RWPE2 (cell line): ENCODE measurements at regions not wholly inside any gene's neighbourhood (a gene's known extent, or its start where the extent isn't known, plus 50 kb on each side); places are given as distances from the start of the nearest gene placed in this dataset.

Experiments
- ATAC-seq: fragments of 200-7000 bp; cut with Tn5 transposase; 3 replicates; pipeline ENCODE4 v1.9.1; 2021; ENCODE audit warnings: low read depth
- DNase-seq: peaks from one replicate; pipeline ENCODE4 v3.0.0-alpha.2; 2020; ENCODE audit warnings: low spot score
- H3K27ac ChIP-seq: fragments of 450-650 bp; 2 replicates; pipeline ENCODE4 v1.5.1; 2017; ENCODE audit warnings: mild to moderate bottlenecking; ENCODE audit not compliant: poor library complexity, severe bottlenecking
- H3K27me3 ChIP-seq: fragments of 250-450 bp; sonication (Bioruptor Pico); 2 replicates; pipeline ENCODE4 v1.5.1; 2021; ENCODE audit warnings: mild to moderate bottlenecking, moderate library complexity; ENCODE audit not compliant: insufficient read depth, poor library complexity, severe bottlenecking
- H3K36me3 ChIP-seq: fragments of 250-450 bp; sonication (Bioruptor Pico); 2 replicates; pipeline ENCODE4 v1.5.1; 2020; ENCODE audit warnings: low read depth, mild to moderate bottlenecking, moderate library complexity
- H3K4me1 ChIP-seq: fragments of 250-450 bp; sonication (Bioruptor Pico); 2 replicates; pipeline ENCODE4 v1.5.1; 2021; ENCODE audit warnings: mild to moderate bottlenecking, moderate library complexity; ENCODE audit not compliant: insufficient read depth, poor library complexity, severe bottlenecking
- H3K4me3 ChIP-seq: fragments of 250-450 bp; sonication (Bioruptor Pico); 2 replicates; pipeline ENCODE4 v1.5.1; 2021; ENCODE audit warnings: mild to moderate bottlenecking, moderate library complexity; ENCODE audit not compliant: severe bottlenecking
- H3K9me3 ChIP-seq: fragments of 250-450 bp; sonication (Bioruptor Pico); 2 replicates; pipeline ENCODE4 v1.5.1; 2021; ENCODE audit warnings: mild to moderate bottlenecking, moderate library complexity; ENCODE audit not compliant: severe bottlenecking
- TF ChIP-seq, protein P1 (sequence below): fragments of 450-650 bp; IDR thresholded peaks from one replicate; pipeline ENCODE4 v1.5.1; 2017; ENCODE audit warnings: mild to moderate bottlenecking, moderate library complexity; ENCODE audit not compliant: poor library complexity, severe bottlenecking

DNA sequence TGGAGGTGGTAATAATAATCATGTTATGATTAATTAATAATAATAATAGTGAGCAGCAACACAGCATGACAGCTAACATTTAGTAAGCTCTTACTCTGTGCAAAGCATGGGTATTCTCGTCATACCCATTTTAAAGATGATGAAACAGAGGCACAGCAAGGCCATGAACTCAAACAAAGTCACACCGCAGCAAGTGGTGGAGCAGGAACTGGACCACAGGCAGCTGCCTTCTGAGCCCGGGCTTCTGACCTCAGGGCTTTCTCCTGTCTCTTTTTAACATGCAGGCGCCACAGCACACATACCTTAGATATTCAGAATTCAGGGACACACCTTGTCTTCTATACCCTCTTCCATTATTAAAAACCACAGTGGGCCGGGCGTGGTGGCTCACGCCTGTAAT lies 50.7 kb upstream of the SPATA12 start:
- Histone ChIP-seq H3K27ac (no peak overlapping the region), H3K9me3 (no peaks in the 10 kb centered on the region), H3K36me3 (no peaks in the 10 kb centered on the region), H3K27me3 (no peaks in the 10 kb centered on the region), H3K4me3 (no peak overlapping the region), H3K4me1 (peaks cover 33% of the 10 kb centered on the region)
- DNase-seq (no peak), ATAC-seq (no peak)
- TF ChIP-seq, protein P1, sequence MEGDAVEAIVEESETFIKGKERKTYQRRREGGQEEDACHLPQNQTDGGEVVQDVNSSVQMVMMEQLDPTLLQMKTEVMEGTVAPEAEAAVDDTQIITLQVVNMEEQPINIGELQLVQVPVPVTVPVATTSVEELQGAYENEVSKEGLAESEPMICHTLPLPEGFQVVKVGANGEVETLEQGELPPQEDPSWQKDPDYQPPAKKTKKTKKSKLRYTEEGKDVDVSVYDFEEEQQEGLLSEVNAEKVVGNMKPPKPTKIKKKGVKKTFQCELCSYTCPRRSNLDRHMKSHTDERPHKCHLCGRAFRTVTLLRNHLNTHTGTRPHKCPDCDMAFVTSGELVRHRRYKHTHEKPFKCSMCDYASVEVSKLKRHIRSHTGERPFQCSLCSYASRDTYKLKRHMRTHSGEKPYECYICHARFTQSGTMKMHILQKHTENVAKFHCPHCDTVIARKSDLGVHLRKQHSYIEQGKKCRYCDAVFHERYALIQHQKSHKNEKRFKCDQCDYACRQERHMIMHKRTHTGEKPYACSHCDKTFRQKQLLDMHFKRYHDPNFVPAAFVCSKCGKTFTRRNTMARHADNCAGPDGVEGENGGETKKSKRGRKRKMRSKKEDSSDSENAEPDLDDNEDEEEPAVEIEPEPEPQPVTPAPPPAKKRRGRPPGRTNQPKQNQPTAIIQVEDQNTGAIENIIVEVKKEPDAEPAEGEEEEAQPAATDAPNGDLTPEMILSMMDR = no peak

DNA sequence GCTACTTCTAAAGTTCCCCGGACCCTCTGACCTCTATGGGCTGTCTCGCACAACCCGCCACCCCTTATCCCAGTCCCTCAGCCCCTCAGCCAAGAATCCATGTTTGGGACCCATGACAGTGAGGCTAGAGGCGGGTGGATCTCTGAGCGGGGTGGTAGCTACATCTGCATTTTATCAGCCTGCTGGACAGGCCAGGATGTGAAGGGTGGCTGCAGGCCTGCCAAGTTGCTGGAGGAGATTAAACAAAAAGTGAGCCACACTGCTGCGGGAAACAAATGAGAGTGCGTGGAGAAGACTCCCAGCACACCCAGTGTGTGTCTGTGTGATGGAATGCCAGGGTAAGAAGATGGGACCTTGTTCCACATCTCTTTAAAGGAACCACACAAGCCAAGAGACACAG lies 51.1 kb upstream of the SPATA12 start:
- Histone ChIP-seq H3K4me3 (no peak overlapping the region), H3K27me3 (no peaks in the 10 kb centered on the region), H3K36me3 (no peaks in the 10 kb centered on the region), H3K27ac (no peak overlapping the region), H3K4me1 (peaks cover 32% of the 10 kb centered on the region), H3K9me3 (no peaks in the 10 kb centered on the region)
- DNase-seq (no peak), ATAC-seq (no peak)
- TF ChIP-seq, protein P1 = no peak

DNA sequence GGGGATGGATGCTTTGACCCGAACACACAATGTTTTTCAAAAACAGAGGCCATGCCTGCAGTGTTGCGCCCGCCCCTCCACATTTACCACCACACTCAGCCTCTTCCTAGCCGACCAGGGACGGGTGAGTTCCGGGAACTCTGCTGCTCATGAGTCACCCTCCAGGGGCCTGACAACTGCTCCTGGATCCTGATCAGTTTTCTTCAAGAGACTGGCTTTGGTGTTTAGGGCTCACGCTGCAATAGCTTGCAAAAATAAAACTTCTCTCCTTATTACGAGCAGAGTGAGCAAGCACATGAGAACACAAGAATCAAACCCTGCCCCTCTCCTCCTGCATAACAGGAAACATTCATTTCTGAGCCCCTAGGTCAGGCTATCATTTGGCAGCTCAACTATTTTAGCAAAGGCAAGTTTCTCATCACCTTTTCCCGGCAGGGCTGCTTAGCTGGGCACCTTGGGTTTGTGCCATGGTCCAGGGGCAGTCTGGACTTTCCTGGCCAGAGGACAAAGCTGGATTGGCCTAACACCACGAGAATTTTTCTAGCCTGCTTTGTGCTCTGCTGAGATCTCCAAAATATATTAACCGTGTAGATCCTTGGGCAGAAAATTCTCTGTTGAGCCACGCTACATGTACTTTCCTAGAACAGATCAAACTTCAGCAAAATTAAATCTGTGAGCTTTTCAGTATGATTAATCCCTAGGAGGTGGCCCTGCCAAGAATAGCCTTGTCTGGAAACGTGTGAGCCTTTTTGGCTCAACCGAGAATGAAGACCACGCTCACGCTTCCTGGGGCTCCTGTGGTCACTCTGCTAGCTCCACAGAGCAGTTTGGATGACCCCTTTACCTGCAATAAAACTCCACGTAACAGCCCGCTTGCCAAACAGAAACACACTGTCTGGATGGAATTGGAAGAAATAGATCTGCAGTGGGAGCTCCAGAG lies 52.7 kb upstream of the SPATA12 start:
- Histone ChIP-seq H3K36me3 (no peaks in the 10 kb centered on the region), H3K27ac (peak overlapping the region; percentile 90), H3K4me1 (peaks cover 35% of the 10 kb centered on the region), H3K27me3 (no peaks in the 10 kb centered on the region), H3K9me3 (no peaks in the 10 kb centered on the region), H3K4me3 (no peak overlapping the region)
- TF ChIP-seq, protein P1 = no peak
- peak; percentile 76 for ATAC-seq
- no peak for DNase-seq

DNA sequence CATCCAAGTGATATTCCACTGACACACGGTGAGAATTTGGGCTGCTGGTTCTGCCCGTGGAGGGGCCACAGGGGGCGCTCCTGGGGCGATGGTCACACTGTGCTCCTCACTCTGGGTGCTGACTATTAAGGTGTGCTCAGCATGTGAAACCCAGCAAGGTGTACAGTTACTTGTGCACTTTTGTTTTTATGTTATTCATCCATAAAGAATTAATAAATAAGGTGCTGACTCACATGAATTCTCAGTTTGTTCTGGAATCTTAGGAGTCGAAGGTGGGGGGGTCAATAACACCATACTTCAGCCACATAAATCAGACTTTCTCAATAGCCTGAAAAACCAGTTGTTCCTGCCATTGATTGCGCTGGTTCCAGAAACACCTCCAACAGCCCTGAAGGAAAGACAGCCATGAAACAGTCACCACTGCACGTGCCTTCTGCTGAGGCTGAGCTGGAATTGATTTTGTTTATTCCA lies 53.5 kb upstream of the SPATA12 start:
- TF ChIP-seq, protein P1 = peak; percentile 85
- no peak overlapping the region for H3K4me3 ChIP-seq
- H3K27me3 ChIP-seq = no peaks in the 10 kb centered on the region
- peak; percentile 91 for ATAC-seq
- H3K27ac ChIP-seq = peak overlapping the region; percentile 90
- no peaks in the 10 kb centered on the region for H3K36me3 ChIP-seq
- DNase-seq = no peak
- peaks cover 35% of the 10 kb centered on the region for H3K4me1 ChIP-seq
- no peaks in the 10 kb centered on the region for H3K9me3 ChIP-seq

DNA sequence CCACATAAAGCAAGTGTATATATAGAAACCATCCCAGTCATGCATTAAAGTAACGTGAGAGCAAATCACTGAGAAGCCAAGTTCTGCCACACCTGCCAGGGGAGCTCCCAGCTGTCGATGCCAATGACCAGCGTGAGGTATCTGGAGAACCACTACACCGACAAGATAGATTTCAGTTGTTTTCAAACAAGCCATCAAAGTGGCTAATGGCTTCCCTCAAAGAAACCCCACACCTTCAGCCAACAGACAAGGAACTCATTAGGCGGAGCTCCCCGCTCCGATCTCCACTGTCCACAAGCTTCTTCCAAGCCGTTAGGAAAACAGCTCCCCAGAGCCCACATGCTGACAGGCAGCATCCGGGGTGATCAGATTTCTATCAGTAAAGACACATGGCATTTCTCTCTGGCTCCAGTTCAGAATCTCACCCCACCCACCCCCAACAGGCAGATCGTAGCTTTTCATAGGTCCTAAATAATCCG lies 54.2 kb upstream of the SPATA12 start:
- Histone ChIP-seq H3K9me3 (no peaks in the 10 kb centered on the region), H3K27me3 (no peaks in the 10 kb centered on the region), H3K4me3 (no peak overlapping the region), H3K36me3 (no peaks in the 10 kb centered on the region), H3K27ac (peak overlapping the region; percentile 90), H3K4me1 (peaks cover 35% of the 10 kb centered on the region)
- TF ChIP-seq, protein P1 = no peak
- DNase-seq (no peak), ATAC-seq (no peak)
